GM12865 (cell line): ENCODE measurements at regions not wholly inside any gene's neighbourhood (a gene's known extent, or its start where the extent isn't known, plus 50 kb on each side); places are given as distances from the start of the nearest gene placed in this dataset.
"Not testable (repeated sequence)": the region's sequence is repeated elsewhere in the genome, so short reads cannot be mapped to it uniquely, and the experiment has no call there.

Experiments
- DNase-seq: peaks from one replicate; pipeline ENCODE4 v3.0.0; 2010; ENCODE audit warnings: low read depth
- H3K4me3 ChIP-seq: 2 replicates; pipeline ENCODE4 v1.5.1; 2011; ENCODE audit warnings: mild to moderate bottlenecking, low read depth, low read length, control low read depth
- CTCF ChIP-seq: IDR thresholded peaks from 2 replicates; pipeline ENCODE4 v1.5.1; 2011; ENCODE audit warnings: low read length, control low read depth, low read depth, inconsistent platforms; ENCODE audit not compliant: insufficient read depth; ENCODE audit errors: missing control alignments

- TF ChIP-seq CTCF: no peak
- DNase-seq: no peak
- no peak overlapping the region for H3K4me3 ChIP-seq
Observed at GRCh38 chr2:43065871-43066270, 160.5 kb downstream of the ZFP36L2 start.

GRCh38 chr2:43065036-43065435 is 161.4 kb downstream of the ZFP36L2 start:
- TF ChIP-seq CTCF: no peak

GRCh38 chr2:43063096-43063495 is 163.3 kb downstream of the ZFP36L2 start:
- not testable (repeated sequence) for DNase-seq, H3K4me3 ChIP-seq

More at GRCh38 chr2:43065036-43065435, 161.4 kb downstream of the ZFP36L2 start:
- no peak for DNase-seq
- H3K4me3 ChIP-seq: no peak overlapping the region

GRCh38 chr2:43062058-43062457 is 164.3 kb downstream of the ZFP36L2 start:
- TF ChIP-seq CTCF: no peak
- H3K4me3 ChIP-seq: no peak overlapping the region
- DNase-seq: no peak

- TF ChIP-seq CTCF: no peak
- H3K4me3 ChIP-seq: no peak overlapping the region
- no peak for DNase-seq
Observed at GRCh38 chr2:43060390-43061016, 165.9 kb downstream of the ZFP36L2 start.

DNA sequence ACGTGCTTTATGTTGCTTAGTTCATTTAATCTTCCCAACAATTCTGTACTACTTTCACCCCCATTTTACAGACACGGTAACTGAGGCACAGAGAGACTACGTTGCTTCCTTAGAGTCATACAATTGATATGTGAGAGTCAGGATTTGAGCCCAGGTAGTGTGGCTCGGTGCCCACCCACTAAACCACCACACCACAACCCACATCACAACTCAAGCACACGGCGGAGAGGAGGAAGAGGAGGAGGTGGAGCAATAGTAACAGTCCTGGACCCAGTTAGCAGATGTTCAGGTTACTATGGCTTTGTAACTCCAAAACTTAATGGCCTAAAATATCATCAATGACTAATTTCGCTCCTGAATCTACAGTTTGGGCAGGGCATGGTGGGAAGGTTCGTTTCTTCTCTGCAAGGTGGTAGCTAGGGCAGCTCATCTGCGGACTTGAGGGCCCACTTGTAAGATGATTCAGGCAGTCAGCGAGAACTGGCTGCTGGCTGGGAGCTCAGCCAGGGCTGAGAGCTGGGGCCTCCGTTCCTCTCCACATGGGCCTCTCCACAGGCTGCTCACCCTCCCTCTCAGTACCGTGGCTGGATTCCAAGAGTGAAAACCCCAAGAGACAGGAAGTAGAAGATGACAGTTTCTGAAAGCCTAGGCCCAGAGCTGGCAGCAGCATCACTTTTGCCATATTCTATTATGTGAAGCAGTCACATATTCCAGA is 167.1 kb downstream of the ZFP36L2 start:
- TF ChIP-seq CTCF: no peak
- peak; percentile 85 for DNase-seq
- H3K4me3 ChIP-seq: no peak overlapping the region

- no peak for TF ChIP-seq CTCF
- no peak for DNase-seq
- H3K4me3 ChIP-seq: no peak overlapping the region
Observed at GRCh38 chr2:43058726-43059110, 167.7 kb downstream of the ZFP36L2 start.
